LHCN-M2 (cell line): ENCODE measurements at regions not wholly inside any gene's neighbourhood (a gene's known extent, or its start where the extent isn't known, plus 50 kb on each side); places are given as distances from the start of the nearest gene placed in this dataset.

ENCODE experiments used
- DNase-seq: peaks from one replicate; pipeline ENCODE4 v3.0.0-alpha.2; 2012; ENCODE audit warnings: low read depth

GRCh38 chr19:29323440-29324290 lies 110.7 kb upstream of the UQCRFS1 start:
- DNase-seq = no peak

GRCh38 chr19:29324291-29324680 lies 111.3 kb upstream of the UQCRFS1 start:
- no peak for DNase-seq

GRCh38 chr19:29324717-29325116 lies 111.8 kb upstream of the UQCRFS1 start:
- no peak for DNase-seq

GRCh38 chr19:29325241-29325975 lies 112.5 kb upstream of the UQCRFS1 start:
- no peak for DNase-seq

- no peak for DNase-seq
These were observed 113.4 kb upstream of the UQCRFS1 start for GRCh38 chr19:29326351-29326750.

- DNase-seq = no peak
These were observed 114.2 kb upstream of the UQCRFS1 start for GRCh38 chr19:29326849-29327840.

- DNase-seq = no peak
These were observed 115.6 kb upstream of the UQCRFS1 start for GRCh38 chr19:29328586-29328985.

- DNase-seq = no peak
These were observed 116.6 kb upstream of the UQCRFS1 start for GRCh38 chr19:29329460-29330134.

GRCh38 chr19:29336425-29336824 lies 123.5 kb upstream of the UQCRFS1 start:
- DNase-seq = no peak

- no peak for DNase-seq
These were observed 124.1 kb upstream of the UQCRFS1 start for GRCh38 chr19:29337029-29337428.

- no peak for DNase-seq
These were observed 125.5 kb upstream of the UQCRFS1 start for GRCh38 chr19:29338480-29338879.

GRCh38 chr19:29342721-29343120 lies 129.8 kb upstream of the UQCRFS1 start:
- DNase-seq = no peak

- no peak for DNase-seq
These were observed 151.3 kb upstream of the UQCRFS1 start for GRCh38 chr19:29364224-29364726.

- DNase-seq = no peak
These were observed 152.0 kb upstream of the UQCRFS1 start for GRCh38 chr19:29364999-29365398.

- DNase-seq = no peak
These were observed 153.0 kb upstream of the UQCRFS1 start for GRCh38 chr19:29365836-29366417.

GRCh38 chr19:29366757-29367156 lies 153.8 kb upstream of the UQCRFS1 start:
- no peak for DNase-seq

- DNase-seq = no peak
These were observed 154.9 kb upstream of the UQCRFS1 start for GRCh38 chr19:29367791-29368222.

- no peak for DNase-seq
These were observed 155.5 kb upstream of the VSTM2B start for GRCh38 chr19:29370276-29370675.

- no peak for DNase-seq
These were observed 154.3 kb upstream of the VSTM2B start for GRCh38 chr19:29371251-29372090.

- DNase-seq = no peak
These were observed 153.7 kb upstream of the VSTM2B start for GRCh38 chr19:29372091-29372415.
